NCI-H146 treated with DMSO at 0.1 percent for 48 hours (cell line): ENCODE measurements at regions not wholly inside any gene's neighbourhood (a gene's known extent, or its start where the extent isn't known, plus 50 kb on each side); places are given as distances from the start of the nearest gene placed in this dataset.

Source experiments
- DNase-seq: peaks from one replicate; lab custom pipeline; 2025; ENCODE audit not compliant: unreplicated experiment; lab: John Stamatoyannopoulos, UW

DNA sequence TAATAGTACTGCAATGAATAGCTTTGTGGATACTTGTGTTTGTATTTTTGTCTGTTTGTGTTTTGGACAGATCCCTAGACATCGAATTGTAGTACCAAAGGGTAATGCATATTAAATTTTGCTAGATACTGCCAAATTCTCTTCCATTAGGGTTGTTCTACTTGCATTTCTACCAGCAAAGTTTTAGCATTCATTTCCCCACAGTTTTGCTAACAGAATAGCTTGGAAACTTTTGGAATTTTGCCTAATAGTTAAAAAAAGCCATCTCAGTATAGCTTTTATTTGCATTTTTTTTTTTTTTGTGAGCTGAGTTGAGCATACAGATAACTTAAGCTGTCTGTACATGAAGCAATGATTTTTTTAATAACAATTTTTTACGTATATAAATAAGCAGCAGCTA is 1084.9 kb downstream of the ADGRL3 start:
- DNase-seq = no peak

DNA sequence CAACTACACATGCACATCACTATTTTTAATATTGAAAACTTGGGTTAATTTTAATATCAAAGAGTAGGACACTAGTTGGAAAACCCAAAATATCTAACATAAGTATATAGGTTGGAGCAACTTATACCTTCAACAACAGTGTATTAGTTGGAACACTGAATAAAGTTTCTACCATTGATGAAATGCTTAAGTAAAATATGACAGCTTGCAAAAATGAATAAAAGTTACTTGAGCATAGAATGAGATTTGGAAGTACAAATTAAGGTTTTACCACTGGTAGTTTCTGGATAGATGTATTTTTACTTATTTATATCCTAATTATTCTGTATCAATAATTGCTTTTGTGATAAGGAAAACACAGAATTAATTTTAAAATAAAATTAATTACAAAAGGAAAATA is 1079.6 kb downstream of the ADGRL3 start:
- DNase-seq = no peak

DNA sequence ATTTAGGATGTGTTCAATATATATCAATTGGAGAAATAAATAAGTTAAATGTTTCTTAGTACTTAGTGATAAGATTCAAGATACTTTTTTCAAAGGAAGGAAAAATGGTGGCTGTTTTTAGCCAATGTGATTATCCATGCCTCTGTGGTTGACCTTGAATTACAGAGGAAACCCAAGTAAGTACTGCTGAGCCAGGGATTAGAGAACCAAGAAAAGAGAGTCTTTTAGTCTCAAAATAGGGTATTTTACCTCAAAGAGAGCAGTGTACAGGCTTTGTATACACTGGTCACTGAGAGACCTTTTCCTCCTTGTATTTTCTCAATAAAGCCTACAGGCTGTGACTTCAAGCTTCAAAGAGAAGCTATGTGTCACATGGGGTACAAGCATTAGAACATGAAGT is 1075.3 kb downstream of the ADGRL3 start:
- DNase-seq = no peak

DNA sequence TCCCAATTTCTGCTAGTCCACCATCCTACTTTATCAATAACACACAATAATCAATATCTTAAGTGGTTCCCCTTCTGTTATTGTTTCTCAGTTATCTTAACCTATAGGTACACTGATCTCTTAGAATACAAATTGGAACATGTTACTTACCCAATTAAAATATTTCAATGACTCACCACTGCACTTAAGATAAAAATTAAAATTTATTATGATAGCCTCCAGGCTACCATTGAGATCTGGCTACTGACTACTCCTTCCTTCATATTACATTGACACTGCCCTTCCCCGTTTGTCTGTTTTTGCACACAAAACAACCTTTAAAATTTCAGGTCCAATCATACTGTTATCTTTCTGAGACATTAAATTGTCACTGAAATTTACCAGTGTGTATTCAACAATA is 1074.7 kb downstream of the ADGRL3 start:
- DNase-seq = no peak

DNA sequence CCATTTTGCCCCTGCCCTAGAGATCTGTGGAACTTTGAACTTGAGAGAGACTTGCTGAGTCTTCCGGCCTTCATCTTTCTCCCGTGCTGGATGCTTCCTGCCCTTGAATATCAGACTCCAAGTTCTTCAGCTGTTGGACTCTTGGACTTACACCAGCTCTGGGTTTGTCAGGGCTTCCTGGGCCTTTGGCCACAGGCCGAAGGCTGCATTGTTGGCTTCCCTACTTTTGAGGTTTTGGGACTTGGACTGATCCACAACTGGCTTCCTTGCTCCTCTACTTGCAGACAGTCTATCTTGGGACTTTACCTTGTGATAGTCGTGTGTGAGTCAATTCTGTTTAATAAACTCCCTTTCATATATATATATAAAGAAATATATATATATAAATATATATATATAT is 1071.0 kb downstream of the ADGRL3 start:
- DNase-seq = no peak

DNA sequence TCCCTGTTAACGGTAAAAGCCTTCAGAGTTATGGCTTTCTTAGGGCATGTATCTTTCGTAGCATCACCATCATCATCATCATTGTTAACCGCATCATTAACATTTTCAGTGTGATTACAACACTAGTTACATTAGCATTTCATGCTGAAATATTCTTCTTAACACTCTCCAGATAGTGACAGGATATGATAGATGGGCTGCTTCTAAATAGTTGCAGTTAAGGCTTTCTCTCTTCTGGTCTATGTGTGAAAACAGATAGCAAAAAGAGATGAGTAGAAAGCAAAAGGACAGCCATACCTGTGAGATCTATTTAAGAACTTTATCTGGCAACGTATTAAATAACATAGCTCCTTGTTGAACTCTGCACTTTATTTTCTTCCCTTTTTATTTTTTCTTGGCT is 1069.8 kb downstream of the ADGRL3 start:
- no peak for DNase-seq

DNA sequence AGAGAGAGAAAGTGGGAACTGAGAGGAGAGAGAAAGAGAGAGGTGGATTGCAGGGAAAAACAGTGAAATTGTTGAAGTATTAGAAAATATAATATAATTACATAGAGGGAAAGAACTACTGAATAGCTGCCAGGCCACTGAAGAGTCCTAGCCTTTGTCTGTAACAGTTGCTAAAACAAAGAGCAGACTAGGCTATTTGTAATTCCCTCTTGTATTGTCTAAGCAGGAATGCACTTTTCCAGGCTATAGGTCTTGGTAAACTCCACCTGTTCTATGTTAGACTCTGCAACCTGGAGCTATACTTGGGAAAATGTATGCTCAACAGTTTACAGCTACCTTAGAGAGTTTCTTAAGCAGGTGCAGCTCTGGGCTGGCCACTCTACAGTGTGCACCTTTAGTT is 1063.3 kb downstream of the ADGRL3 start:
- DNase-seq = no peak

DNA sequence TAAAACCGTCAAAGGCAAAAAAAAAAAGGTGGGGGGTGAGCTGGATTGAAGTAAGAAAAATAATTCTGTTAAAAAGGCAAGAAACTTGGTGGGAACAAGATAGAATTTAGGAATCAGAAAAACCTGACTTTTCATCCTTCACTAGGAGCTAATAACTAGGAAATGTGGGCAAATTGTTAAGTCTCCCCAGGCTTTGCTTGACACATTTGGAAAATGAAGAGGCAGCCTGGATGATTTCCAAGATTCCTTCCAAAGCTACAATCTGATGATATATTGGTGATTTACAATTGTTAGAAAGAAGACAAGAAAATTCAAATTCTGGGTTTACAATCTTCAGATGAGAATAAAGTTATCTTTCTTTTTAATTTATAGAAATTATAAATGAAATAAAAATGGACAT is 1062.5 kb downstream of the ADGRL3 start:
- no peak for DNase-seq

DNA sequence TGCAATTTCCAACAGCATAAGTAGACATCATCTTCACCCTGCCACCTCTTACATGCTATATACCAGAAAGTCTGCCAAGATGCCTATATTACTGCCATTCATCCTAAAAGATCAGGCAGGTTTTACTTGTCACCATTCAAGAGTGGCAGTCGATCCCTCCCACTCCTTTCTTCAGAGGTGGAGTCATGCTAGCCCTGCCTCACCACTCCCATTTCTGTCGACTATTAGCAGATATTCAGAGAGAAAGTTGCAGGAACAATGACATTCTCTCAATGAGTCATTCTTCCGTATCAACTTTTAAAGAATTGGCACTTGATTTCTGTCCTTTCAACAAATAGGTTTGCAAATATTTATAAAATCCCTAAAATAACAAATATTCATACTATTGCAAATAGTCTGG is 1060.1 kb downstream of the ADGRL3 start:
- DNase-seq = no peak

DNA sequence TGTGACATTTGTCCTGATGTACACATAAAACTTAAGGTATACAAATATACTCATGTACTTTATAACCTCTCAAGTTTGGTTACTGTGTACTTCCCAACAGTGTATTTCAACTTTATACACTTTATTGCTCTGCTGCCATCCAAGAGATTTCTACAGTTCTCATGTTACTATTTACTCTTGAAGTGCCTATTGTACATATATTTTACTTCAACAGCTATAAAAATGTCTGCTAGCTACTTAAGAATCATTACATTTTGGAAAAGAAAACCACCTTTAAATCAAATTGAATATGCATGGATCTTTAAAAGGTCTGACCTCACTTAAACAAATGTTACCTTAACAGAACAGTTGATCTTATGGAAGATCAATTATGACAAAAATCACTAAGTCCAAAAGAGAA is 1056.4 kb downstream of the ADGRL3 start:
- DNase-seq = no peak

DNA sequence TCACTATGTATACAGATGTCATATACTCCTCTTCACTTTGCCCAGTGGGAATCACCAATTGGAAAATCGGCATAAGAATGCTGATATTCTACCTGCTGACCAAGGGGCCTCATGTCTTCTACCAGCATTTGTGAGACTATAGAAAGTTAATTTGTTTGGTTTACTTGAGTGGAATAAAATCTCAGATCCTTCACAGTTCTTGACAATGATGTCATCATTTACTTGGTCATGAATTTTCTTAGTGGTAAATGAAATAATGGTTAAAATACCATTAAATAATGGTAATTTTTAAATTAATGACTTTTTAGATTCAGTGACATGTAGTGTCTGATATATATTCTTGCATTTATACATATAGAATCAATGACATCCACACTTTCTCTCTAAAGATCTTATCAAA is 1052.6 kb downstream of the ADGRL3 start:
- no peak for DNase-seq

DNA sequence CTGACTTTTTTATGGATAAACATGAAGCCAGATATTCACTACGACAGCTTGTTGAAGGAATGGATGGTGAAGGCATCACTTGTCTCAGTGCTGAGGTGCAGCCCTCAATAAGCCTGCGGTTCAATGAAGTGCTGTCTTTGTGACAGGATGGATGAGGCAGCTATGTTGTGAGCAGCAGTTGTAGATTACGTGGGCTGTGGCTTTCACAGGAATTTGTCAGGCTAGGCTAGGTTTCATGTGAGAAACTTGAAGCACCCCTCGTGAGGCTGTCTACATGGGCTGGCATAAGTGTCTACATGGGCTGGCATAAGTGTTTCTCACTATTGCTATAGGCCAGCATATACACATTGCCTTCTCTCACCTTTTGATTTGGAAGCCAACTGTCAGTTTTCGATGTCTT is 1050.0 kb downstream of the ADGRL3 start:
- DNase-seq = no peak

DNA sequence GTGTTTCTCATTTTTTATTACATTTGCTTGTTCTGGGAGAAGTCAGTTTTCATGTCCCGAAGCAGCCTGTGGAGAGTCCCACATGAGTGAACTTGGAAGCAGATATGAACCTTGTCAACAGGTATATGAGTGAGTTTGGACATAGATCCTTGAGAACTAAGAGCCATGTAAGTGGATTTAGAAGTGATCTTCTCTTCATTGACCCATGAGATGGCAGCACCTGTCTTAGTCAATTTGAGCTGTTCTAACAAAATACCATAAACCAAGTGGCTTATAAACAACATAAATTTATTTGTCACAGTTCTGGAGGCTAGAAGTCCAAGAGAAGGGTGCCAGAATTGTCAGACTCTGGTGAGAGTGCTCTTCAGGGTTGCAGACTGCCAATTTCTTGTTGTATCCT is 1043.8 kb downstream of the ADGRL3 start:
- no peak for DNase-seq

DNA sequence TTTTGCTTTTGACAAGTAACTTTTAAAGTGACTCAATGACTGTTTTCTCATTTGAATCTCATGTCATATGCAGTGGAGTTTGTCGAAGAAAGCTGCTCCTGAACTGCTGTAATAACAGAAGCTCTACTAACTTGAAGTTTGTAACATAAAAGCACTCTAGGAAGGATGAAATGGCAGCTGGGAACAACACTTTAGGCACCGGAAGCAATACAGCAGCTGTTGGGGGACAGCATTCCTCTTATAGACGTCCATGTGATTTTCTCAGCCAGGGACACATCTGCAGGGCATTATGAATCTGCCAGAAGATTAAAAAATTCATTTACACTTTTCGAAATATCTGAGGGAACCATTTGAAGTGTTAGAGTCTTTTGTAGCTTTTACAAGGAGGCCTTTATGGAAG is 1035.8 kb downstream of the ADGRL3 start:
- DNase-seq = no peak

DNA sequence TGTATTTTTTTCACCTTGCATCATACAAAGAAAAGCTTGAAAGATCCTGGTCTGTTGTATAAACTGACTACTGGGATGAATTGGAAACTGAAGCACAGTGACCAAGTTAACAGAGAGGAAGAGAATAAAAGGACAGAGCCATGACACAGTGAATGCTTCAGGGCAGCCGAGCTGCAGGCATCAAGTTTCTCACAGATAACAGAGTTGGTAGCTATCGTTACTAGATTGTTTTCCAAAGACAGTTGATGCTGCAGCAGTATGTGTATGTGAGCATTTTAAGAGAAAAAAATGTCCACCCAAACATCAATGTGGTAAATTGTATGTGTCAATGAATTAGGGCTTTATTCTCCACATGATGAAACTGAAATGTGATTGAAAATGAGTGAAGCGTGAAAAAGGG is 1032.7 kb downstream of the ADGRL3 start:
- DNase-seq = no peak

DNA sequence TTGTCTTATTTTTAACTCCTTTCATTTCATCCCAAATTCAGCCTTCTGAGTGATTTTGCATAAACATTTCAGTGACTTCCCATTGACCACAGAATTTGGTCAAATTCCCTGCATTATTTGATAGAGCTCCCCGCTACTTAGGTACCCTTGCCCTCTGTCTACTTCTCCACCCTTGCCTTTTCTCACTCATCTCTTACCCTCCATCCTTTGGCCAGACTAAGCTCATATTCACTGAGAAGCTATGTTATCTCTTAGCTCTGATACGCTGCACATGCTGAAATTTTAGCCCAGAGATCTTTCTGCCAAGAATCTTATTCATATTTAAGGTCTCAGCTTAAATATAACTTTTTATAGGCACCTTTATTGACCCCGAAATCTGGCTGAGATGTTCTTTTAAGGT is 1031.9 kb downstream of the ADGRL3 start:
- DNase-seq = no peak

DNA sequence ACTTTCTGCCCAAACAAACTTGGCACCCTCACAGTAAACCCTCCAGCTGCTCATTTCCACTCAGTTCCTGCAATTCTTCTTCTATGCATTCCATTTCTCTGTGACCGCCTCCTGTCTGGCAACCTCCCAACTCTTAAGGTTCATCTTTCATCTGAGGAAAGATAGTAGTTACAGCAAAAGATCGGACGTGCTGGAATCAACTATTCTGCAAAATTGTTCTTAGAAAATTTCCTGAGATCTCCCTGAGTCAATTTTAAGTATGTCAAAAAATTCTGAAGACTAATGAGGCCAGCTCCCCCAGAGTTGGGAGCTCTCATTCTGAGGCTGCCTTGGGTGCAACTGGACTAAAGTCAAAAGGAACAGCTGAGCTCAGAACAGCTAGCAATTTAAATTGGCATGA is 1026.0 kb downstream of the ADGRL3 start:
- DNase-seq = no peak

DNA sequence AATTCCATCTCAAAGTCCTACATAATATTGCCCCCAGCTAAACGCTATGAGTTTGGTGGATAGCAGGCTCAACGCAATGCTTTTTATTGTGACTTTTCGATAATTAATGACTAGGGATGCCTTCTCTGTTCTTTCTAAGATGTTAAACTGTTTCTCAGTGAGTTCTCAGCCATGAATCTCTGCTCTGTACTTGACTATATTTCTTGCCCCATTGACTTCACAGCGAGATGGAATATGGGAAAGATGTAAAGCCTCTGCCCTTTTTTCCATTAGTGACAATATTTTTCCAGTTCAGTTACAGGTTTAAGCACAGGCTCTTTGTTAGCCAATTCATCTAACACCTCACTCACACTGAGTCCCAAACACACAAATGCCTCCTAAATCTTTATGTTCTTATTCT is 1022.0 kb downstream of the ADGRL3 start:
- no peak for DNase-seq

DNA sequence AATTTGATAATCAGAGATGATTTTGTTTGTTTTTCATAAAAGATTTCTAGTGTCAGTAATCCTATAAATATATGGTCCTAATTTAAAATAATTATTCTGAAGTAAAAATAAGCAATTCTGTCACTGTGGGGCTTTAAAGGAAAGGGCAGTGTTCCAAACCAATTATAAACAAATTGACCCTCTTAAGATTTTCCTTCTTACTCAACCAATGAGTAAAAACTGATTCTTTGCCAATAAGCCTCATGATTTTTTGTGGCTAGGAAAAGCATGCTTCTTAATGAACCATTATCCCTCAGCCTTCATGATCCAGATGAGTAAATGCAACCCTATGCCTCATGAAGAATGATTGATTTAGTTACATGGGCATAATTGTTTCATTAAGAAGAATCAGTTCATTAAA is 1010.4 kb downstream of the ADGRL3 start:
- no peak for DNase-seq

DNA sequence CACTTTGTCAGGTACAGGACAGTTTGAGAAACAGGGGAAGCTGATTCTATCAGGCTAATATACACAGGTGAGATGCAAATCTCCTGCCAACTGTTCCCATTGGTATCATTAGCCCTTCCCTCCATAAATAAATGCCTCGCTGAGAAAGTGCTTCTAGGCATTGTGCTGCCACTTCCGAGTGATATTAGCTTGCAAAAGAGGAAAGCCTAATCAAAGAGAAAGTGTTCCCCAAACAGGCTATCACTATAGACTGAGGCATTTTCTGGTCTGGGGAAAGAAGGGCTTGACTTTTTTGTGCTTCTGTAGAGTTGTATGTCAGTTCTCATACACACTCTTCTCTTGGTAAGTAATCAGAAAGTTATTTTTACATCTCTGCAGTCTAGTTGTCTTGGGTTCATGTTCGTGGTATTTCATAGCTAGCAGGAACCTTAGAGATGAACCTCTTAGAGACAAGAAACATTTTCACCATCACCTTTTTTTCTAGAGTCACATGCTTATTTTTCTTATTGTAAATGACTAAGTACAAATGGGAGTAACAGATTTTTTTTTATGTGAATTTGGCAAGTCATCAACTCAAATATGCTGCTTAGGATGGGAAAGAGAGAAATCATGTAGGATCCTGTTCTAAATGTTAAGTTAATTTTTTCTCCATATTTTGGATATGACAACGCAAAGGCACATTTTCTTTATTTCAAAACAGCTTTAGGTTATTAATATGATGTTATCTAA is 1009.8 kb downstream of the ADGRL3 start:
- no peak for DNase-seq

DNA sequence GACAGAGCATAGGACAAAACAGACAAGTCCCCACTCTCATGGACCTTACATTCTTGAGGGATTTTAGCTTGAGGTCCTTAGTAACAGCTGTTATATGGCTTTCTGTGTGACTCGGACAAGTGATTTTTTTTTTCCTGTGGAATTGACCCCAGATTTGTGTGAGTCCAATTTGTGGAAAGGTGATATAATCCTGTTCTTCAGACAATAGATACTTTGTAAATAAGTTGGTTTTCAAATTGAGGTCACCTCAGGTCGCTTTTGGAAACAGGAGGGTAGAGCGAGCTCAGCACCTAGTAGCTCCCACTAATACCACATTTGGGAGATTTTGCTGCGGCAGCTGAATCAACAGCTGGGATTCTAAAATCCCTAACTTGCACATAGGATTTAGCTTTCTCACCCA is 1008.8 kb downstream of the ADGRL3 start:
- no peak for DNase-seq

DNA sequence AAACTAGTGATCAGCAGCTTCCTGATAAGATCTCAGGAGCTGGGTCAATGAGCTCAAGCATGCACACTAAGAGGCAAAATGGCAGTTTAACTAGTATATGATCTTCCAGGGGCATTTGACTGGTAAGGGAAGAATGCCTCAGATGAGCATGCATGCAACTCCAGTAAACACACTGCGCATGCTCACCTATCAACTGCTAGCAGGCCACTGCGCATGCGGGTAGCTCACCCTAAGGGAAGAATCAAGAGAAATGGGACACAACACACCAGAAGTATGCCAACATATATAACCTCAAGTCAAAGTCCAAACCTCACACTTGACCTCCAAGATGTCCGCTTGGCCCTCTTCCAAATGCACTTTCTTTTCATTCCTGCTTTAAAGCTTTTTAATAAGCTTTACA is 1004.0 kb downstream of the ADGRL3 start:
- DNase-seq = no peak

DNA sequence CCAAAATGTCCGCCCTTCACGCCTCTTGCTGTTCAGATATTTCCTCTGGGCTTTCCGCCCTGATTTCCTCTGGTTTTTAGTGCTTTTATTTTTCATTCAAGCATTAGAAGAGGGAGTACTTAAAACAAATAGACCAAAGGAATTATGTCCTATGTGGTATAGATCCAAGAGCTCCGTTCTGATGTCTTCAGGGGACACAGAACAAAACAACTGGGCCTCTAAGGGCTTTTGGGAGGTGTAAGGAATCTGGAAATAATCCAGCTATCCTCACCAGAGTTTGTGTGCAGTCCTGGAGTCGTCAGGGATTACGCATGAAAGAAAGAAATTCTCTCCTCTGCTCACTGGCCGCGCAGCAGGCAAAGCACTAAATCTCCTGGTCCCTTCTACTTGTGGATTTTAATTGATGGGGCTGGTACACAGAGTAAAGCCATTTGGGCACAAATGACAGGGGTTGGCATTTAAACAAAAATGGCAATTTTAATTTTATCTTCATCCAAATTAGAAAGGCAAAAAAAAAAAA is 999.2 kb downstream of the ADGRL3 start:
- DNase-seq = no peak
